ENCODE measurements at regions not wholly inside any gene's neighbourhood (a gene's known extent, or its start where the extent isn't known, plus 50 kb on each side); places are given as distances from the start of the nearest gene placed in this dataset.

DNA sequence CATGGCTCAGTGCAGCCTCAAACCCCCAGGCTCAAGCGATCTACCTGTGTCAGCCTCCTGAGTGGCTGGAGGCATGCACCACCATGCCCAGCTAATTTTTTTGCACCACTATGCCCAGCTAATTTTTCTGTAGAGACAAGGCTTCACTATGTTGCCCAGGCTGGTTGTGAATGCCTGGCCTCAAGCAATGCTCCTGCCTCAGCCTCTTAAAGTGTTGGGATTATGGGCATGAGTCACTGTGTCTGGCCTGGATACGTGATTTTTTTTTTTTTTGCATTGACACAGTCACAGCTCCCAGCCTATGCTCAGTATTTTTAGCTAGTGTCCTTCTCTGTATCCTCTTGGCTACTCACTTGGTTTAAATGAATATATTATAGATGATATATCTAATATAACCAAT is 377.0 kb upstream of the TNRC6C start:
- WGBS, 2 donors, result 47 to 48% methylated on average over 2 of the region's 2 CpGs

DNA sequence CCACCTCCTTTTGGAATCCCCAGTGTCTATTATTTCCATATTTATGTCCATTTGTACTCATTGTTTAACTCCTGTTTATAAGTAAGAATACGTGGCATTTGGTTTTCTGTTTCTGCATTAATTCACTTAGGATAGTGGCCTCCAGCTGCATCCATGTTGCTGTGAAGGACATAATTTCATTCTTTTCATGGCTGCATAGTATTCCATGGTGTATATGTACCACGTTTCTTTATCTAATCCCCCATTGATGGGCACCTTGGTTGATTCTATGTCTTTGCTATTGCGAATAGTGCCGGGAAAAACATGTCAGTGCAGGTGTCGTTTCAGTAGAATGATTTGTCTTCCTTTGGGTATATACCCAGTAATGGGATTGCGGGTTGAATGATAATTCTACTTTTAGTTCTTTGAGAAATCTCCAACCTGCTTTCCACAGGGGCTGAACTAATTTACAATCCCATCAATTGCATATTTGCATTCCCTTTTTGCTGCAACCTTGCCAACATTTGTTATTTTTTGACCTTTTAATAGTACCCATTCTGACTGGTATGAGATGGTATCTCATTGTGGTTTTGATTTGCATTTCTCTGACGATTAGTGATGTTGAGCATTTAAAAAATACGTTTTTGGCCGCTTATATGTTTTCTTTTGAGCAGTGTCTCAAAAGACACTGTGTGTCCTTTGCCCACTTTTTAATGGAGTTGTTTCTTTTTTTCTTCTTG is 373.2 kb upstream of the TNRC6C start:
- WGBS, 2 donors, result 75 to 76% methylated on average over 9 of the region's 9 CpGs
- ATAC-seq (ENCODE audit: low FRiP score), result no peak

More for the DNA sequence above, 377.0 kb upstream of the TNRC6C start:
- Histone ChIP-seq H3K27me3 (ENCODE audit: control insufficient read depth in 1 of 2, insufficient read depth in 2 of 2, low read length in 1 of 2) (no peaks in the 10 kb centered on the region), H3K27ac (ENCODE audit: low read depth in 1 of 2, low read length in 2 of 2) (no peak overlapping the region), H3K36me3 (ENCODE audit: control insufficient read depth in 1 of 2, insufficient read depth in 2 of 2, low read length in 1 of 2) (no peaks in the 10 kb centered on the region), H3K4me3 (ENCODE audit: low read length in 2 of 2) (no peak overlapping the region), H3K9me3 (ENCODE audit: control insufficient read depth, low read length) (no peaks in the 10 kb centered on the region), H3K4me1 (ENCODE audit: control insufficient read depth in 1 of 2, insufficient read depth in 2 of 2, low read length in 2 of 2) (no peaks in the 10 kb centered on the region)
- intact Hi-C loops (cut with DNase I), result no loop called here
- DNase-seq (peak in 1 of 2 donors; percentile 17), ATAC-seq (ENCODE audit: low FRiP score) (peak; percentile 77)

GRCh38 chr17:77590951-77591735 is 367.4 kb upstream of the TNRC6C start:
- Histone ChIP-seq H3K27ac (ENCODE audit: low read depth in 1 of 2, low read length in 2 of 2) (no peak overlapping the region), H3K36me3 (ENCODE audit: control insufficient read depth in 1 of 2, insufficient read depth in 2 of 2, low read length in 1 of 2) (no peaks in the 10 kb centered on the region), H3K4me1 (ENCODE audit: control insufficient read depth in 1 of 2, insufficient read depth in 2 of 2, low read length in 2 of 2) (no peaks in the 10 kb centered on the region), H3K4me3 (ENCODE audit: low read length in 2 of 2) (no peak overlapping the region), H3K9me3 (ENCODE audit: control insufficient read depth, low read length) (no peaks in the 10 kb centered on the region), H3K27me3 (ENCODE audit: control insufficient read depth in 1 of 2, insufficient read depth in 2 of 2, low read length in 1 of 2) (no peaks in the 10 kb centered on the region)
- ATAC-seq (ENCODE audit: low FRiP score), result no peak
- peak; percentile 26 to 27 for DNase-seq
- WGBS, 2 donors, result 85 to 87% methylated on average over 16 of the region's 16 CpGs
- intact Hi-C loops (cut with DNase I), result no loop called here

More for the DNA sequence above, 373.2 kb upstream of the TNRC6C start:
- Histone ChIP-seq H3K36me3 (ENCODE audit: control insufficient read depth in 1 of 2, insufficient read depth in 2 of 2, low read length in 1 of 2) (no peaks in the 10 kb centered on the region), H3K27me3 (ENCODE audit: control insufficient read depth in 1 of 2, insufficient read depth in 2 of 2, low read length in 1 of 2) (no peaks in the 10 kb centered on the region), H3K9me3 (ENCODE audit: control insufficient read depth, low read length) (no peaks in the 10 kb centered on the region), H3K4me1 (ENCODE audit: control insufficient read depth in 1 of 2, insufficient read depth in 2 of 2, low read length in 2 of 2) (no peaks in the 10 kb centered on the region), H3K27ac (ENCODE audit: low read depth in 1 of 2, low read length in 2 of 2) (no peak overlapping the region), H3K4me3 (ENCODE audit: low read length in 2 of 2) (no peak overlapping the region)
- no peak for DNase-seq
- intact Hi-C loops (cut with DNase I), result no loop called here

- WGBS, 2 donors, result 91 to 93% methylated on average over 13 of the region's 13 CpGs
- ATAC-seq (ENCODE audit: low FRiP score), result no peak
- intact Hi-C loops (cut with DNase I), result no loop called here
Measured at GRCh38 chr17:77592106-77592865, 366.2 kb upstream of the TNRC6C start.

GRCh38 chr17:77593081-77593480 is 365.4 kb upstream of the TNRC6C start:
- no peak overlapping the region for H3K27ac ChIP-seq (ENCODE audit: low read depth in 1 of 2, low read length in 2 of 2)
- H3K4me1 ChIP-seq (ENCODE audit: control insufficient read depth in 1 of 2, insufficient read depth in 2 of 2, low read length in 2 of 2), result no peaks in the 10 kb centered on the region
- H3K4me3 ChIP-seq (ENCODE audit: low read length in 2 of 2), result no peak overlapping the region
- intact Hi-C loops (cut with DNase I), result no loop called here
- H3K9me3 ChIP-seq (ENCODE audit: control insufficient read depth, low read length), result no peaks in the 10 kb centered on the region
- H3K27me3 ChIP-seq (ENCODE audit: control insufficient read depth in 1 of 2, insufficient read depth in 2 of 2, low read length in 1 of 2), result no peaks in the 10 kb centered on the region
- ATAC-seq (ENCODE audit: low FRiP score) (no peak), DNase-seq (peak; percentile 17 to 55)
- H3K36me3 ChIP-seq (ENCODE audit: control insufficient read depth in 1 of 2, insufficient read depth in 2 of 2, low read length in 1 of 2), result no peaks in the 10 kb centered on the region
- WGBS, 2 donors, result 92 to 95% methylated on average over 5 of the region's 5 CpGs

More at GRCh38 chr17:77592106-77592865, 366.2 kb upstream of the TNRC6C start:
- no peaks in the 10 kb centered on the region for H3K4me1 ChIP-seq (ENCODE audit: control insufficient read depth in 1 of 2, insufficient read depth in 2 of 2, low read length in 2 of 2)
- no peaks in the 10 kb centered on the region for H3K9me3 ChIP-seq (ENCODE audit: control insufficient read depth, low read length)
- no peak overlapping the region for H3K27ac ChIP-seq (ENCODE audit: low read depth in 1 of 2, low read length in 2 of 2)
- no peak overlapping the region for H3K4me3 ChIP-seq (ENCODE audit: low read length in 2 of 2)
- no peaks in the 10 kb centered on the region for H3K27me3 ChIP-seq (ENCODE audit: control insufficient read depth in 1 of 2, insufficient read depth in 2 of 2, low read length in 1 of 2)
- H3K36me3 ChIP-seq (ENCODE audit: control insufficient read depth in 1 of 2, insufficient read depth in 2 of 2, low read length in 1 of 2), result no peaks in the 10 kb centered on the region
- no peak for DNase-seq

DNA sequence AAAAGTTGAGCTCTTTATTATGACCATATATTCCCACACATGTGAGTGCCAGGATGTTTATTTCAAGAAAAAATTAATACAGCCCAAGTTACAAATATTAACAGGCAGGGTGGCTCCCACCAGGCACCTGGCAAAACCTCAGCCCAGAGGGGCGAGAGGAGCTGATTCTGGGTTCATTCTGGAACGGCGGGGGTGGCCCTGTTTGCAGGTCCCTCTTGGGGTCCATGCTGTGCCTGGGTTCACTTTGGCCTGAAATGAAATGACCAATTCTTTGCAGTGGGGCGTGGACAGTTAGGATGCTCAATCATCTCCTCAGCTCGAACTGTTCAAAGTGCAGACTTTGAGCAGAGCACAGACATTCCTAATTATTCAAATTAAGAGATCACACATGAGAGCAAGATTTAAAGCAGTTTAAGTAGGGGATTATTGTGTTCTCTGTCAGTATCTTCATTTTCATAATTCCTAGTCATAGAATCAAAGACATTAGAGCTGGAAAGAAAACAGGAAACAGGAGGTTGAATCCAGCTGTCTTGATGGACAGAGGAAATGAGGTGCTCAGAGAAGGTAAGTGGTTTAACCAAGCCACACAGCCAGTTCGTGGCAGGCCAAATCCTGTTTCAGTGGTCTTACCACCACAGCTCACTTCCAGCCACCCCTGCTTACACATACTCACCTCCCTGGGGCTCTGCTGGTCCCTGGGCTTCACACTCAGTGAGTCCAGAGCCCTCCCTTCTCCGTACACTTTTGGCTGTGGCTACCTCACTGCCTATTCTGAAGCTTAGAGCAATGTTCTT is 363.9 kb upstream of the TNRC6C start:
- WGBS, 2 donors, result 87 to 88% methylated on average over 7 of the region's 7 CpGs
- intact Hi-C loops (cut with DNase I), result loop anchor here in 1 of 2 donors (5.0 kb wide), 1 partner anchor 293 kb away; no protein-coding TSS in a partner anchor
- peak; percentile 14 to 52 for DNase-seq

GRCh38 chr17:77596491-77597417 is 361.7 kb upstream of the TNRC6C start:
- WGBS, 2 donors, result 92% methylated on average over 22 of the region's 22 CpGs
- Histone ChIP-seq H3K27ac (ENCODE audit: low read depth in 1 of 2, low read length in 2 of 2) (no peak overlapping the region), H3K9me3 (ENCODE audit: control insufficient read depth, low read length) (no peaks in the 10 kb centered on the region), H3K4me3 (ENCODE audit: low read length in 2 of 2) (no peak overlapping the region), H3K36me3 (ENCODE audit: control insufficient read depth in 1 of 2, insufficient read depth in 2 of 2, low read length in 1 of 2) (no peaks in the 10 kb centered on the region), H3K4me1 (ENCODE audit: control insufficient read depth in 1 of 2, insufficient read depth in 2 of 2, low read length in 2 of 2) (peaks cover 0 to 3% of the 10 kb centered on the region in 2 donors), H3K27me3 (ENCODE audit: control insufficient read depth in 1 of 2, insufficient read depth in 2 of 2, low read length in 1 of 2) (no peaks in the 10 kb centered on the region)
- ATAC-seq (ENCODE audit: low FRiP score) (no peak), DNase-seq (peak; percentile 13 to 71)
- intact Hi-C loops (cut with DNase I), result loop anchor here in 1 of 2 donors (5.0 kb wide), 1 partner anchor 291 kb away; no protein-coding TSS in a partner anchor

More for the DNA sequence above, 363.9 kb upstream of the TNRC6C start:
- H3K27ac ChIP-seq (ENCODE audit: low read depth in 1 of 2, low read length in 2 of 2), result no peak overlapping the region
- no peaks in the 10 kb centered on the region for H3K9me3 ChIP-seq (ENCODE audit: control insufficient read depth, low read length)
- no peak overlapping the region for H3K4me3 ChIP-seq (ENCODE audit: low read length in 2 of 2)
- H3K36me3 ChIP-seq (ENCODE audit: control insufficient read depth in 1 of 2, insufficient read depth in 2 of 2, low read length in 1 of 2), result no peaks in the 10 kb centered on the region
- no peak for ATAC-seq (ENCODE audit: low FRiP score)
- H3K27me3 ChIP-seq (ENCODE audit: control insufficient read depth in 1 of 2, insufficient read depth in 2 of 2, low read length in 1 of 2), result no peaks in the 10 kb centered on the region
- H3K4me1 ChIP-seq (ENCODE audit: control insufficient read depth in 1 of 2, insufficient read depth in 2 of 2, low read length in 2 of 2), result no peaks in the 10 kb centered on the region
